Spinal cord (tissue), 9 donors: ENCODE measurements at regions not wholly inside any gene's neighbourhood (a gene's known extent, or its start where the extent isn't known, plus 50 kb on each side); places are given as distances from the start of the nearest gene placed in this dataset.

Experiments
- DNase-seq, 6 donors: peaks; one replicate each; pipeline versions ENCODE4 v3.0.0 to v3.0.0-alpha.2; 2013 to 2015; ENCODE audit warnings: low spot score in 6 of 6, low read depth in 4 of 6
- H3K27ac ChIP-seq: one replicate; pipeline ENCODE4 v1.5.1; 2013; ENCODE audit warnings: low read depth, low read length, control low read depth
- H3K27me3 ChIP-seq: one replicate; pipeline ENCODE4 v1.6.1; 2013; ENCODE audit warnings: low read length; ENCODE audit not compliant: control insufficient read depth, insufficient read depth
- H3K36me3 ChIP-seq: one replicate; pipeline ENCODE4 v1.6.1; 2013; ENCODE audit warnings: low read length; ENCODE audit not compliant: control insufficient read depth, insufficient read depth
- H3K4me1 ChIP-seq: one replicate; pipeline ENCODE4 v1.6.1; 2013; ENCODE audit warnings: low read length; ENCODE audit not compliant: control insufficient read depth, insufficient read depth
- H3K4me3 ChIP-seq: one replicate; pipeline ENCODE4 v1.5.1; 2013; ENCODE audit warnings: low read depth, low read length, control low read depth
- H3K9me3 ChIP-seq: one replicate; pipeline ENCODE4 v1.6.1; 2013; ENCODE audit warnings: low read length; ENCODE audit not compliant: control insufficient read depth, insufficient read depth
- whole genome bisulfite sequencing: methylation state at CpG from one replicate; pipeline ENCODE4 v1.1.5; 2013; ENCODE audit warnings: missing lambda C conversion rate; ENCODE audit not compliant: insufficient coverage; 5-methylcytosine and 5-hydroxymethylcytosine counted together
- donor health status: healthy.

DNA sequence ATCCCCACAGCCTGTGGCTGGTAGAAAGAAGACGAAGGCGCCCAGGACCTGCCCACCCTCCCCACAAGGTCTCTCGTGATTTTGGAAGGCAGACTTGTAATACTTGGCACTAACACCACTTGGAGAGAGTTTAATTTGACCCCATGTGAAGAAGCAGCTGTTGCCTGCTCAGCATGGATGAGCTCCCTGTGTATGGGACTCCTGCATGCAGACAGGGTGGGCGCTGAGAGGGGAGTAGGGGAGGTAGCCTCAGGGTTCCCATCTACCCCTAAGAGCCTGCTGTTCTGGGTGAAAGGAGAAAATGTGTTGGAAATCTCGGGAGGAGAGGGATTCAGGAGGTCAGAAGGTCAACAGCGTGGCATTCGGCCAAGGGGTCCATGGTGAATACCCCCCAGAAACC, 625.9 kb downstream of the TBC1D22A start:
- Histone ChIP-seq H3K36me3 (no peaks in the 10 kb centered on the region), H3K27ac (no peak overlapping the region), H3K9me3 (no peaks in the 10 kb centered on the region), H3K4me3 (no peak overlapping the region), H3K27me3 (no peaks in the 10 kb centered on the region), H3K4me1 (peaks cover 20% of the 10 kb centered on the region)
- 73% methylated on average over 3 of the region's 7 CpGs for WGBS
- DNase-seq = no peak

DNA sequence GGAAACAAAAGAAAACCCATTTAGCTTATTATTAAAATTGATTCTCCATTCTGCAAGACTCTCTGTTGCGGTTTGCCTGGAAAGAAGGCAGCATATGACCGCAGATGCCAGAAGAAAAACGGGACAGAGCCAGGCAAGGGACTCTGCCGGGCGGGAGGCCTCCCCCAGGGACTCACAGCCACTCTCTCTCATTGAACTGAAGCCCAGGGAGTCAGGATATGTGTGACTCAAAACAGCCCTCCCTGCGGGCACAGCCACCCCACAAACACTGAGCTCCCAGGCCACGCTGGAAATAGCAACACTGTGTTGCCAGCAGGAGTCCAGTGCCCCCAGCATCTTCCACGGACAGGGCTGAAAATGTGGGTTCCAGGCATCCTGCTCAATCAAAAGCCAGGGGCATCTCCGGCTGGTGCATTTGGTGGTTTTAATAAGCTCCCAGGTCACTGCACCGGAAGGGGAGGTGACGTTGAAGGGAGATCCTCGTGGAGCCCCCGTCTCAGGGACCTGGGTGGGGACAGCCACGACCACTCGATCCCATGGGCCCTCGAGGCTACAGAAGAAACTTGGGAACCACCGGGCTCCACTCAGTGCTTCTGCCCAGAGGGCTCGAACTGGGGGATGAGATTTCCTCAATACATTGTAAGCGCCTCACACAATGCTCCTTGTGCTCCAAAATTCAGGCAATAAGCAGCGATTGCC, 624.5 kb downstream of the TBC1D22A start:
- no peak overlapping the region for H3K27ac ChIP-seq
- 66% methylated on average over 18 of the region's 20 CpGs for WGBS
- DNase-seq = peak in 1 of 6 donors; percentile 14
- no peaks in the 10 kb centered on the region for H3K27me3 ChIP-seq
- no peaks in the 10 kb centered on the region for H3K9me3 ChIP-seq
- no peaks in the 10 kb centered on the region for H3K36me3 ChIP-seq
- H3K4me1 ChIP-seq = peaks cover 20% of the 10 kb centered on the region
- H3K4me3 ChIP-seq = no peak overlapping the region

- Histone ChIP-seq H3K4me1 (peaks cover 20% of the 10 kb centered on the region), H3K4me3 (no peak overlapping the region), H3K27me3 (no peaks in the 10 kb centered on the region), H3K9me3 (no peaks in the 10 kb centered on the region), H3K27ac (no peak overlapping the region), H3K36me3 (no peaks in the 10 kb centered on the region)
- no peak for DNase-seq
- WGBS = 86% methylated on average over 4 of the region's 8 CpGs
These were observed 622.5 kb downstream of the TBC1D22A start for GRCh38 chr22:47384977-47385376.

DNA sequence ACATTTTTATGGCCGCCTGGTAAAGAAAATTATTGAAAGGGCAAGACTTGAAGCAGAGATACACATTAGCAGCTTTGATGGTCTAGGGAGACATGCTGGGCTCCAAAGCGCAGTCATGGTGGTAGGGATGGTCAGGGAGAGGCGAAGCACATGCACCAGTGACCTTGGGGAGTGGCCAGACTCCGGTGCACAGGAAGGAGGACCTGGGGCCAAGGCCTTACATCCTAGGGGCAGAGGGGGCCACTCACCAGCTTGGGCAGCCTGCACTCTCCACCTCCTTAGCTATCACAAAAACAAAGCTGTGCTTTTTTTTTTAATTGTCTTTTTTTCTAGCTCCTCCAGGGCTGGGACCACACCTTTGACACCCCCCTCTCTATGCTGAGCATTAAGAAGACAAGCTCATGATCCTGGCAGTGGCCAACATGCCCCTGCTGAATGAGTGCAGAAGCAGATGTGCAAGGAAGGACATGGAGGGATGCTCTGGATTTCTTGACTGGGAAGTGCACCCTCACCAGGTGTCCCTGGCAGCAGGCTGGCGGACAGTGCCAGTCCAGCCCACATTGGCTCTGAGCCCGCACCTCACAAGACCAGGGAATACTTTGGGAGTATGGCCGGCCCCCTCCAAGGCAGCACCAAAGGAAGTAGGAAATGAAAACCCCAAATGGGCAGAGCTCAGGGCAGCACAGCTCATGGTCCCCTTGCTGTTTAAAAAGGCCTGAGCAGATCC, 619.9 kb downstream of the TBC1D22A start:
- no peaks in the 10 kb centered on the region for H3K9me3 ChIP-seq
- 89% methylated on average over 7 of the region's 7 CpGs for WGBS

GRCh38 chr22:47381240-47381639, 618.8 kb downstream of the TBC1D22A start:
- Histone ChIP-seq H3K36me3 (no peaks in the 10 kb centered on the region), H3K4me3 (no peak overlapping the region), H3K4me1 (no peaks in the 10 kb centered on the region), H3K27me3 (no peaks in the 10 kb centered on the region), H3K9me3 (no peaks in the 10 kb centered on the region), H3K27ac (no peak overlapping the region)
- DNase-seq = no peak
- 100% methylated on average over 4 of the region's 14 CpGs for WGBS

More for the DNA sequence above, 619.9 kb downstream of the TBC1D22A start:
- H3K27ac ChIP-seq = no peak overlapping the region
- no peak for DNase-seq
- H3K4me1 ChIP-seq = peaks cover 9% of the 10 kb centered on the region
- H3K4me3 ChIP-seq = no peak overlapping the region
- no peaks in the 10 kb centered on the region for H3K27me3 ChIP-seq
- H3K36me3 ChIP-seq = no peaks in the 10 kb centered on the region

DNA sequence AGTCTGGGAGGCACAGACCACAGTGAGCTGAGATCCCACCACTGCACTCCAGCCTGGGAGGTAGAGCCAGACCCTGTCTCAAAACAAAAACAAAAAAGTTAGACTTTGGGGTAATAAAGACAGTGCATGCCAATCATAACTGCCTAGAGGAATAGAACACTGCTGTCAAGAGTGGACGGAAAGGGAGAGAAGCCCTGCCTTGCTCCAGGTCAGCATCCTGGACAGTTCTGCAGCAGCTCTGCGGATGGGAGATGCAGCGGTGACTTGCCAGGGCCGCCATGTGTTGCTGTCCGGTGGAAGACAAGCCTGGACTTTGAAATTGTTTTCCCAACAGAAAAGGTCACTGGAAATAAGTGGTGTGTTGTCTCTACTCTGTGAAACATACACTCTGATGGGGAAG, 618.2 kb downstream of the TBC1D22A start:
- WGBS = 76% methylated on average over 5 of the region's 5 CpGs
- DNase-seq = no peak
- no peaks in the 10 kb centered on the region for H3K9me3 ChIP-seq
- no peaks in the 10 kb centered on the region for H3K27me3 ChIP-seq
- H3K27ac ChIP-seq = no peak overlapping the region
- H3K4me1 ChIP-seq = no peaks in the 10 kb centered on the region
- H3K4me3 ChIP-seq = no peak overlapping the region
- no peaks in the 10 kb centered on the region for H3K36me3 ChIP-seq

- H3K27ac ChIP-seq = no peak overlapping the region
- H3K27me3 ChIP-seq = no peaks in the 10 kb centered on the region
- H3K36me3 ChIP-seq = no peaks in the 10 kb centered on the region
- no peak for DNase-seq
- no peak overlapping the region for H3K4me3 ChIP-seq
- H3K9me3 ChIP-seq = no peaks in the 10 kb centered on the region
- no peaks in the 10 kb centered on the region for H3K4me1 ChIP-seq
- WGBS = 84% methylated on average over 7 of the region's 37 CpGs
These were observed 616.6 kb downstream of the TBC1D22A start for GRCh38 chr22:47379037-47379436.

- 83% methylated on average over 4 of the region's 5 CpGs for WGBS
- H3K9me3 ChIP-seq = no peaks in the 10 kb centered on the region
- no peaks in the 10 kb centered on the region for H3K27me3 ChIP-seq
- no peak overlapping the region for H3K4me3 ChIP-seq
- H3K27ac ChIP-seq = no peak overlapping the region
- no peak for DNase-seq
- no peaks in the 10 kb centered on the region for H3K4me1 ChIP-seq
- no peaks in the 10 kb centered on the region for H3K36me3 ChIP-seq
These were observed 615.6 kb downstream of the TBC1D22A start for GRCh38 chr22:47377926-47378560.

GRCh38 chr22:47376901-47377505, 614.6 kb downstream of the TBC1D22A start:
- no peak overlapping the region for H3K27ac ChIP-seq
- H3K9me3 ChIP-seq = no peaks in the 10 kb centered on the region
- WGBS = 77% methylated on average over 6 of the region's 11 CpGs
- no peak for DNase-seq
- no peak overlapping the region for H3K4me3 ChIP-seq
- peaks cover 2% of the 10 kb centered on the region for H3K4me1 ChIP-seq
- no peaks in the 10 kb centered on the region for H3K36me3 ChIP-seq
- H3K27me3 ChIP-seq = no peaks in the 10 kb centered on the region
